ENCODE measurements at regions not wholly inside any gene's neighbourhood (a gene's known extent, or its start where the extent isn't known, plus 50 kb on each side); places are given as distances from the start of the nearest gene placed in this dataset.

GRCh38 chr10:23692736-23693135, 253.9 kb downstream of the OTUD1 start:
- TF ChIP-seq POLR2AphosphoS5 (IDR thresholded peaks at IDR 0.05; ENCODE audit: low read depth, low read length) = no peak
- TF ChIP-seq TAF1 (IDR thresholded peaks at IDR 0.05; ENCODE audit: borderline replicate concordance, insufficient read depth, low read length) = no peak
- no peak for TF ChIP-seq REST (IDR thresholded peaks at IDR 0.05; ENCODE audit: insufficient read depth in 1 of 2, low read depth in 2 of 2, low read length in 2 of 2)
